HepG2 (cell line): ENCODE measurements at regions not wholly inside any gene's neighbourhood (a gene's known extent, or its start where the extent isn't known, plus 50 kb on each side); places are given as distances from the start of the nearest gene placed in this dataset.

Experiments used
- ATAC-seq: fragments of 200-7000 bp; cut with Tn5 transposase; 3 replicates; pipeline ENCODE4 v1.9.1; 2020; ENCODE audit warnings: mild to moderate bottlenecking, moderate library complexity
- BruUV-seq: library from RNA; stranded (reverse); fragments of 400-500 nt; replicated peaks from 2 replicates; lab custom pipeline; 2021; lab: Mats Ljungman, UMichigan
- CTCF ChIA-PET: fragments of 300-600 bp; formaldehyde crosslinking; extraction: SDS; loops from one replicate; lab custom pipeline; 2021; ENCODE audit warnings: low total read pairs, inconsistent platforms, low intra/inter-chr PET ratio; lab: Yijun Ruan, JAX
- POLR2A ChIA-PET: fragments of 350-600 bp; sonication (Branson Sonifier 250); formaldehyde crosslinking; loops from one replicate; lab custom pipeline; 2020; ENCODE audit warnings: antibody characterized with exemption, inconsistent platforms; lab: Yijun Ruan, JAX
- DNase-seq: peaks from one replicate; pipeline ENCODE4 v3.0.0-alpha.2; 2015; ENCODE audit warnings: low spot score
- FAIRE-seq: peaks from 3 replicates; lab custom pipeline; 2011; peaks lifted over from hg19 to GRCh38; lab: Jason Lieb, UNC
- H2AFZ ChIP-seq: one replicate; pipeline ENCODE4 v1.6.1; 2011; ENCODE audit warnings: low read length, inconsistent platforms
- H3K27ac ChIP-seq: fragments of 300-600 bp; 3 replicates; pipeline ENCODE4 v1.8.0; 2011; ENCODE audit warnings: mixed run types, mild to moderate bottlenecking, mixed read lengths, low read length, inconsistent platforms; ENCODE audit not compliant: insufficient read depth; ENCODE audit errors: extremely low read length
- H3K27me3 ChIP-seq, 2 experiments: fragments of 200-600 bp in 1 of 2; 2 replicates in 1 of 2; 3 replicates in 1 of 2; pipeline versions ENCODE4 v1.6.0 to v1.8.0; 2011; ENCODE audit warnings: low read length in 2 of 2, mild to moderate bottlenecking in 2 of 2, moderate library complexity in 2 of 2, inconsistent platforms in 1 of 2; ENCODE audit not compliant: insufficient read depth in 2 of 2, control insufficient read depth in 1 of 2
- H3K36me3 ChIP-seq, 2 experiments: fragments of 200-600 bp in 1 of 2; replicated peaks in 1 of 2; 2 replicates in 1 of 2; 3 replicates in 1 of 2; pipeline versions ENCODE4 v1.5.1 to v1.8.0; 2011; ENCODE audit warnings: low read length in 2 of 2, inconsistent platforms in 1 of 2; ENCODE audit not compliant: insufficient read depth in 2 of 2, control insufficient read depth in 1 of 2
- H3K4me1 ChIP-seq: 2 replicates; pipeline ENCODE4 v1.5.1; 2012; ENCODE audit warnings: low read length, inconsistent platforms; ENCODE audit not compliant: insufficient read depth
- H3K4me2 ChIP-seq: 2 replicates; pipeline ENCODE4 v1.6.0; 2011; ENCODE audit warnings: low read depth, low read length, inconsistent platforms
- H3K4me3 ChIP-seq, 3 experiments: fragments of 200-600 bp in 1 of 3; sonication (generic), shearing (Covaris generic) in 1 of 3; replicated peaks in 1 of 3; 2 replicates each; pipeline ENCODE4 v1.5.1; 2011 to 2016; ENCODE audit warnings: low read length in 3 of 3, inconsistent platforms in 2 of 3, low read depth in 2 of 3, mild to moderate bottlenecking in 2 of 3, control low read depth in 1 of 3, mixed read lengths in 1 of 3; ENCODE audit not compliant: insufficient read depth in 1 of 3
- H3K79me2 ChIP-seq: one replicate; pipeline ENCODE4 v1.6.1; 2011; ENCODE audit warnings: low read length, inconsistent platforms; ENCODE audit not compliant: insufficient read depth
- H3K9ac ChIP-seq: 2 replicates; pipeline ENCODE4 v1.6.0; 2011; ENCODE audit warnings: mild to moderate bottlenecking, low read depth, low read length, inconsistent platforms; ENCODE audit not compliant: insufficient read depth
- H3K9me3 ChIP-seq: 2 replicates; pipeline ENCODE4 v1.5.1; 2012; ENCODE audit warnings: mild to moderate bottlenecking, low read length
- H4K20me1 ChIP-seq: 2 replicates; pipeline ENCODE4 v1.6.0; 2011; ENCODE audit warnings: inconsistent platforms, mild to moderate bottlenecking, low read length, moderate library complexity; ENCODE audit not compliant: insufficient read depth
- CC2D1A ChIP-seq: sonication (generic); formaldehyde crosslinking; IDR thresholded peaks from 2 replicates; pipeline ENCODE4 v1.8.1; 2023; ENCODE audit warnings: mild to moderate bottlenecking, missing genetic modification reagents
- DMTF1 ChIP-seq: sonication (generic); formaldehyde crosslinking; IDR thresholded peaks from 2 replicates; pipeline ENCODE4 v1.4.0; 2020; ENCODE audit warnings: mild to moderate bottlenecking, missing genetic modification reagents
- DNMT3B ChIP-seq: conservative IDR thresholded peaks from 2 replicates; pipeline ENCODE4 v1.6.1; 2016; ENCODE audit warnings: missing biosample characterization, control low read depth
- KLF13 ChIP-seq: sonication (generic); formaldehyde crosslinking; IDR thresholded peaks from 2 replicates; pipeline ENCODE4 v1.4.0; 2020; ENCODE audit warnings: mild to moderate bottlenecking, missing genetic modification reagents
- PATZ1 ChIP-seq: sonication (generic); formaldehyde crosslinking; IDR thresholded peaks from 2 replicates; pipeline ENCODE4 v1.4.0; 2020; ENCODE audit warnings: missing genetic modification reagents
- PHF5A ChIP-seq: IDR thresholded peaks from one replicate; pipeline ENCODE4 v1.6.1; 2018; ENCODE audit warnings: low read depth, missing genetic modification reagents; ENCODE audit not compliant: unreplicated experiment
- RAD21 ChIP-seq: fragments of 450-650 bp; formaldehyde crosslinking; IDR thresholded peaks from 2 replicates; pipeline ENCODE4 v1.5.0; 2020; ENCODE audit warnings: mild to moderate bottlenecking
- RARA ChIP-seq: IDR thresholded peaks from 2 replicates; pipeline ENCODE4 v1.6.1; 2016; ENCODE audit warnings: missing genetic modification reagents, missing compliant biosample characterization
- REXO4 ChIP-seq: sonication (generic); formaldehyde crosslinking; IDR thresholded peaks from 2 replicates; pipeline ENCODE4 v1.8.0; 2022; ENCODE audit warnings: missing genetic modification reagents, mild to moderate bottlenecking, borderline replicate concordance
- SALL2 ChIP-seq: sonication (generic); formaldehyde crosslinking; IDR thresholded peaks from 2 replicates; pipeline ENCODE4 v1.8.1; 2023; ENCODE audit warnings: mild to moderate bottlenecking, missing genetic modification reagents, inconsistent platforms
- SMAD3 ChIP-seq: sonication (generic); formaldehyde crosslinking; IDR thresholded peaks from 2 replicates; pipeline ENCODE4 v1.4.0; 2020; ENCODE audit warnings: missing genetic modification reagents
- TEAD3 ChIP-seq: optimal IDR thresholded peaks from 2 replicates; pipeline ENCODE3; 2016; ENCODE audit warnings: borderline replicate concordance
- ZFYVE20 ChIP-seq: sonication (generic); formaldehyde crosslinking; IDR thresholded peaks from 2 replicates; pipeline ENCODE4 v1.8.0; 2023; ENCODE audit warnings: low read depth, mild to moderate bottlenecking, moderate library complexity, missing genetic modification reagents, borderline replicate concordance
- ZNF276 ChIP-seq: sonication (generic); formaldehyde crosslinking; IDR thresholded peaks from 2 replicates; pipeline ENCODE4 v1.4.0; 2020; ENCODE audit warnings: mild to moderate bottlenecking, low read depth, missing genetic modification reagents
- ZNF317 ChIP-seq: sonication (generic); formaldehyde crosslinking; IDR thresholded peaks from 2 replicates; pipeline ENCODE4 v1.5.0; 2020; ENCODE audit warnings: mild to moderate bottlenecking, missing genetic modification reagents
- ZSCAN5A ChIP-seq: sonication (generic); formaldehyde crosslinking; IDR thresholded peaks from 2 replicates; pipeline ENCODE4 v1.8.0; 2022; ENCODE audit warnings: mild to moderate bottlenecking, missing genetic modification reagents, borderline replicate concordance
- WGBS: methylation state at CpG from one replicate; pipeline ENCODE4 v1.1.6; 2017; ENCODE audit warnings: low lambda C conversion rate; 5-methylcytosine and 5-hydroxymethylcytosine counted together
- in situ Hi-C: cut with HindIII; loops from 2 replicates; pipeline ENCODE4 v1.10.0; 2017; ENCODE audit warnings: low pct_unique_long_range_greater_than_20kb; ENCODE audit not compliant: extremely low pct_ligation_motif_present
- intact Hi-C: fragments of 100-400 bp; cut with micrococcal nuclease; formaldehyde crosslinking; loops from one replicate; pipeline ENCODE4 v1.10.0; 2022; ENCODE audit not compliant: unreplicated experiment

GRCh38 chr15:25175789-25176615, 221.2 kb downstream of the SNRPN start:
- no peak for TF ChIP-seq DMTF1 (CRISPR knock-in tag)
- TF ChIP-seq REXO4 (CRISPR knock-in tag), result no peak
- TF ChIP-seq CC2D1A (CRISPR knock-in tag), result no peak
- TF ChIP-seq RAD21 (CRISPR knock-in tag), result no peak
- no peak for TF ChIP-seq KLF13 (CRISPR knock-in tag)
- no peak for TF ChIP-seq RARA (CRISPR knock-in tag)
- no peak for TF ChIP-seq ZFYVE20 (CRISPR knock-in tag)
- no peak for TF ChIP-seq DNMT3B (CRISPR knock-in tag)
- no peak for TF ChIP-seq PHF5A (CRISPR knock-in tag)
- no peak for TF ChIP-seq ZSCAN5A (CRISPR knock-in tag)
- no peak for TF ChIP-seq ZNF276 (CRISPR knock-in tag)
- no peak for TF ChIP-seq SMAD3 (CRISPR knock-in tag)
- no peak for TF ChIP-seq PATZ1 (CRISPR knock-in tag)
- TF ChIP-seq TEAD3 (CRISPR knock-in tag), result no peak
- no peak for TF ChIP-seq SALL2
- TF ChIP-seq ZNF317, result no peak
- CTCF ChIA-PET, result no interaction called here
- WGBS, result 27% methylated on average over 3 of the region's 7 CpGs

More at GRCh38 chr15:25175789-25176615, 221.2 kb downstream of the SNRPN start:
- DNase-seq (no peak), FAIRE-seq (no peak), ATAC-seq (no peak)
- intact Hi-C loops (no loop called here), in situ Hi-C loops (no loop called here)
- H3K9ac ChIP-seq, result no peak overlapping the region
- no peaks in the 10 kb centered on the region for H4K20me1 ChIP-seq
- no TSS peak for BruUV-seq
- no peaks in the 10 kb centered on the region; a peak in 1 of 5 replicates for H3K27me3 ChIP-seq
- H3K4me3 ChIP-seq, result no peak overlapping the region
- H2AFZ ChIP-seq, result no peak overlapping the region
- no peak overlapping the region for H3K27ac ChIP-seq
- no peak overlapping the region for H3K4me2 ChIP-seq
- H3K79me2 ChIP-seq, result no peaks in the 10 kb centered on the region
- H3K36me3 ChIP-seq, result no peaks in the 10 kb centered on the region
- POLR2A ChIA-PET, result no interaction called here
- peaks cover 99% of the 10 kb centered on the region for H3K9me3 ChIP-seq
- H3K4me1 ChIP-seq, result no peaks in the 10 kb centered on the region
